ENCODE measurements at regions not wholly inside any gene's neighbourhood (a gene's known extent, or its start where the extent isn't known, plus 50 kb on each side); places are given as distances from the start of the nearest gene placed in this dataset.

DNA sequence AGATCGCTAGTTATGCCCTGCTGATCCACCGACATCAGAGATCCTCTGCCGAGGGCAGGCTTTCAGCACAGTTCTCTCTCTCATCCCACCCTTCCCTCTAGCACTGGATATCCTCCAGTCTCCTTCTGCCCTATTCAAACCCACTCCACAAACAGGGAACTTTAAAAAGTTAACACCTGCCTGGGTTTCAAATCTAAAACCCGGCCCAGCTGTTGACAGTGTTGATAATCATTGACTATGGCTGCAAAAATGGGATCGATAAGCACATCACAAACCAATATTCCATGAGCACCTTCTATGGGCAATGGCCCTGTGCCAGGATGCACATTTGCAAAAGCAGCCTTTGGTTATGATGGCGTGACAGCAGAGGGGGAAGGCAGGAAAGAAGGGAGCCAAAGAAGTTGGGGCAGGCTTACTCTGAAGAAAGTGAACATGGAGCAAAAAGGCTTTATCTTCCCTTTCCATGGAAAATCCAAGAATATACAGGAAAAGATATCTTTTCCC, 482.3 kb upstream of the KLHL29 start:
- ChIA-PET POLR2A (no interaction called here), CTCF (no interaction called here)
- no peaks in the 10 kb centered on the region for H3K27me3 ChIP-seq (replicated peaks; ENCODE audit: control insufficient read depth, insufficient read depth, low read length)
- no peaks in the 10 kb centered on the region for H3K36me3 ChIP-seq (ENCODE audit: control insufficient read depth, insufficient read depth, low read length)
- H3K27ac Mint-ChIP-seq (ENCODE audit: unreplicated experiment) = no peak overlapping the region
- no peaks in the 10 kb centered on the region for H3K9me3 ChIP-seq
- no peak overlapping the region for H3K4me3 ChIP-seq (ENCODE audit: low read depth, low read length)
- no peaks in the 10 kb centered on the region for H3K9me3 Mint-ChIP-seq (ENCODE audit: unreplicated experiment)
- TF ChIP-seq, protein P1, sequence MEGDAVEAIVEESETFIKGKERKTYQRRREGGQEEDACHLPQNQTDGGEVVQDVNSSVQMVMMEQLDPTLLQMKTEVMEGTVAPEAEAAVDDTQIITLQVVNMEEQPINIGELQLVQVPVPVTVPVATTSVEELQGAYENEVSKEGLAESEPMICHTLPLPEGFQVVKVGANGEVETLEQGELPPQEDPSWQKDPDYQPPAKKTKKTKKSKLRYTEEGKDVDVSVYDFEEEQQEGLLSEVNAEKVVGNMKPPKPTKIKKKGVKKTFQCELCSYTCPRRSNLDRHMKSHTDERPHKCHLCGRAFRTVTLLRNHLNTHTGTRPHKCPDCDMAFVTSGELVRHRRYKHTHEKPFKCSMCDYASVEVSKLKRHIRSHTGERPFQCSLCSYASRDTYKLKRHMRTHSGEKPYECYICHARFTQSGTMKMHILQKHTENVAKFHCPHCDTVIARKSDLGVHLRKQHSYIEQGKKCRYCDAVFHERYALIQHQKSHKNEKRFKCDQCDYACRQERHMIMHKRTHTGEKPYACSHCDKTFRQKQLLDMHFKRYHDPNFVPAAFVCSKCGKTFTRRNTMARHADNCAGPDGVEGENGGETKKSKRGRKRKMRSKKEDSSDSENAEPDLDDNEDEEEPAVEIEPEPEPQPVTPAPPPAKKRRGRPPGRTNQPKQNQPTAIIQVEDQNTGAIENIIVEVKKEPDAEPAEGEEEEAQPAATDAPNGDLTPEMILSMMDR (IDR thresholded peaks at IDR 0.05; ENCODE audit: insufficient read depth in 1 of 2, low read depth in 1 of 2, low read length in 1 of 2, severe bottlenecking in 1 of 2, unreplicated experiment in 1 of 2) = no peak
- intact Hi-C loops (cut with micrococcal nuclease; ENCODE audit: unreplicated experiment) = no loop called here
- no peak for DNase-seq
- H3K4me1 Mint-ChIP-seq (ENCODE audit: low read depth, unreplicated experiment) = no peaks in the 10 kb centered on the region
- no peaks in the 10 kb centered on the region for H3K27me3 Mint-ChIP-seq (ENCODE audit: insufficient read depth, unreplicated experiment)
- no peaks in the 10 kb centered on the region for H3K36me3 Mint-ChIP-seq (ENCODE audit: insufficient read depth, unreplicated experiment)
- no peaks in the 10 kb centered on the region for H3K4me1 ChIP-seq
- no peak overlapping the region for H3K4me3 Mint-ChIP-seq (ENCODE audit: unreplicated experiment)
- no TSS peak for BruUV-seq (replicated peaks)

DNA sequence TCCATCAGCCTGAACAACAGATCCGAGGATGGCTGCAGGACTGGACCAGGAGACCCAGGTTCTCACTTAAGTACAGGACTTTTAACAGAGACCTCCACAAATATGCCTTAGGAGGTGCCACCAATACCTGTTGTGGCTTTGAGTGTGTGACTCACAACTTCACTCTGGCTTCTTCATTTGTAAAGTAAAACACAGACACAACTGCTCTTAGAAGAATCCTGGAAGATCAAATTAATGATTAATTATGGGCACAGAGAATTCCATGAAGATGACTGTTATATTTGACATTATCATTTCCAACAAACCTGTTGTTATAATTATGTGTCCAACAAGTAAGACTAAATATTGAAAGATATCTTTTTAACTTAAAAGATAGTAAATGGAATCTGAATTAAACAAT, 481.4 kb upstream of the KLHL29 start:
- ChIA-PET CTCF (no interaction called here), POLR2A (no interaction called here)
- TF ChIP-seq, protein P1 (IDR thresholded peaks at IDR 0.05; ENCODE audit: insufficient read depth in 1 of 2, low read depth in 1 of 2, low read length in 1 of 2, severe bottlenecking in 1 of 2, unreplicated experiment in 1 of 2) = no peak
- H3K4me1 Mint-ChIP-seq (ENCODE audit: low read depth, unreplicated experiment) = no peaks in the 10 kb centered on the region
- H3K27me3 Mint-ChIP-seq (ENCODE audit: insufficient read depth, unreplicated experiment) = no peaks in the 10 kb centered on the region
- Histone ChIP-seq H3K4me1 (no peaks in the 10 kb centered on the region), H3K4me3 (ENCODE audit: low read depth, low read length) (no peak overlapping the region), H3K27me3 (replicated peaks; ENCODE audit: control insufficient read depth, insufficient read depth, low read length) (no peaks in the 10 kb centered on the region), H3K36me3 (ENCODE audit: control insufficient read depth, insufficient read depth, low read length) (no peaks in the 10 kb centered on the region), H3K9me3 (no peaks in the 10 kb centered on the region)
- intact Hi-C loops (cut with micrococcal nuclease; ENCODE audit: unreplicated experiment) = loop anchor here (1.0 kb wide), 1 partner anchor 448 kb away; no protein-coding TSS in a partner anchor
- BruUV-seq (replicated peaks) = no TSS peak
- no peak overlapping the region for H3K27ac Mint-ChIP-seq (ENCODE audit: unreplicated experiment)
- H3K4me3 Mint-ChIP-seq (ENCODE audit: unreplicated experiment) = no peak overlapping the region
- DNase-seq = no peak
- H3K36me3 Mint-ChIP-seq (ENCODE audit: insufficient read depth, unreplicated experiment) = no peaks in the 10 kb centered on the region
- H3K9me3 Mint-ChIP-seq (ENCODE audit: unreplicated experiment) = no peaks in the 10 kb centered on the region

DNA sequence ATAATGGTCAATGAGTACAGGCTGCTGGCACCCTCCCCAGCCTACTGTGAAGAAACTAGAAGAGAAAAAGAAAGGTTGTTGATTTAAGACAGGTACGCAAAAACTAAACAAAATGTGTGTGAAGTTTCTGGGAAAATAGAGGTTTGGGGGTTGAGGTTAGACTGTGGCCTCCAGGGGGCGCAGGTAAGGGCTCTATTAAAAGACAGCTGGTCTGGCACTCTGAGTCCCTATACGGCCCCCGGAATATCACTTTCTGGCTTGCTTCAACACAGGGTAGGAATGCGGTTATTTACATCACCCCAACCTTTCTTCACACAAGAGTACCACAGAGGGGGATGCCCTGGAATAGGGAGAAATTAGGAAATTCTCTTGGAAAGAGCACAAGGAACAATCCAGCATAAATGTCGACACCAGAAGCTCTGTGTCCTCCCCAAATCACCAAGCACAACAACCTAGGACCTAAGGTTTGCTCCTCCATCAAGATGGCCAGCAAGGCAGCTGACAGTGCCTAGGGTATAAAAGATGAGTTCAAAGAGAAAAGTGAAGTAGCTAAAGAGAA, 480.8 kb upstream of the KLHL29 start:
- Histone ChIP-seq H3K36me3 (ENCODE audit: control insufficient read depth, insufficient read depth, low read length) (no peaks in the 10 kb centered on the region), H3K9me3 (no peaks in the 10 kb centered on the region), H3K27me3 (replicated peaks; ENCODE audit: control insufficient read depth, insufficient read depth, low read length) (no peaks in the 10 kb centered on the region), H3K4me3 (ENCODE audit: low read depth, low read length) (no peak overlapping the region), H3K4me1 (no peaks in the 10 kb centered on the region)
- no peak overlapping the region for H3K27ac Mint-ChIP-seq (ENCODE audit: unreplicated experiment)
- H3K9me3 Mint-ChIP-seq (ENCODE audit: unreplicated experiment) = no peaks in the 10 kb centered on the region
- no peaks in the 10 kb centered on the region for H3K4me1 Mint-ChIP-seq (ENCODE audit: low read depth, unreplicated experiment)
- H3K4me3 Mint-ChIP-seq (ENCODE audit: unreplicated experiment) = no peak overlapping the region
- intact Hi-C loops (cut with micrococcal nuclease; ENCODE audit: unreplicated experiment) = loop anchor here (1.0 kb wide), 1 partner anchor 447 kb away; no protein-coding TSS in a partner anchor
- ChIA-PET POLR2A (no interaction called here), CTCF (interaction anchor here (0.6 kb wide), 2 partner anchors 14 to 150 kb away, joined by 3 read pairs; no protein-coding TSS in a partner anchor)
- BruUV-seq (replicated peaks) = no TSS peak
- H3K36me3 Mint-ChIP-seq (ENCODE audit: insufficient read depth, unreplicated experiment) = no peaks in the 10 kb centered on the region
- TF ChIP-seq, protein P1 (IDR thresholded peaks at IDR 0.05; ENCODE audit: insufficient read depth in 1 of 2, low read depth in 1 of 2, low read length in 1 of 2, severe bottlenecking in 1 of 2, unreplicated experiment in 1 of 2) = peak; percentile 69 to 72
- H3K27me3 Mint-ChIP-seq (ENCODE audit: insufficient read depth, unreplicated experiment) = peaks cover under 1% of the 10 kb centered on the region
- peak; percentile 42 to 54 for DNase-seq

All from Caco-2 (cell line).